OCI-LY7 (cell line): ENCODE measurements at regions not wholly inside any gene's neighbourhood (a gene's known extent, or its start where the extent isn't known, plus 50 kb on each side); places are given as distances from the start of the nearest gene placed in this dataset.

Experiments
- BruUV-seq: library from RNA; stranded (reverse); fragments of 400-500 nt; replicated peaks from 2 replicates; lab custom pipeline; 2021; lab: Mats Ljungman, UMichigan
- CTCF ChIA-PET: fragments of 300-600 bp; sonication (Branson Sonifier 250); formaldehyde crosslinking; loops from one replicate; lab custom pipeline; 2022; ENCODE audit warnings: antibody characterized with exemption; ENCODE audit not compliant: unreplicated experiment; lab: Charles Lee
- POLR2A ChIA-PET: fragments of 300-600 bp; sonication (Branson Sonifier 250); formaldehyde crosslinking; loops from one replicate; lab custom pipeline; 2022; ENCODE audit warnings: antibody characterized with exemption; lab: Charles Lee
- DNase-seq: peaks from one replicate; pipeline ENCODE4 v3.0.0-alpha.2; 2015; ENCODE audit warnings: low spot score
- H2AFZ ChIP-seq: fragments of 200-600 bp; sonication (generic), shearing (Covaris generic); 2 replicates; pipeline ENCODE4 v1.6.1; 2014; ENCODE audit warnings: mild to moderate bottlenecking, antibody characterized with exemption, low read length, moderate library complexity
- H3K27ac ChIP-seq: fragments of 200-600 bp; sonication (generic); 2 replicates; pipeline ENCODE4 v1.5.1; 2014; ENCODE audit warnings: mixed run types, low read depth, mild to moderate bottlenecking, moderate library complexity, low read length, inconsistent platforms; ENCODE audit not compliant: poor library complexity, severe bottlenecking
- H3K36me3 ChIP-seq: fragments of 200-600 bp; sonication (generic); 2 replicates; pipeline ENCODE4 v1.6.1; 2014; ENCODE audit warnings: mild to moderate bottlenecking, antibody characterized with exemption, low read length, moderate library complexity, mixed read lengths; ENCODE audit not compliant: insufficient read depth
- H3K4me1 ChIP-seq: fragments of 200-600 bp; sonication (generic); 2 replicates; pipeline ENCODE4 v1.5.1; 2014; ENCODE audit warnings: mild to moderate bottlenecking, low read length; ENCODE audit not compliant: insufficient read depth, poor library complexity, severe bottlenecking
- H3K4me2 ChIP-seq: fragments of 200-600 bp; sonication (generic); 2 replicates; pipeline ENCODE4 v1.6.1; 2014; ENCODE audit warnings: mild to moderate bottlenecking, low read length
- H3K4me3 ChIP-seq: fragments of 200-600 bp; sonication (generic); 2 replicates; pipeline ENCODE4 v1.5.1; 2014; ENCODE audit warnings: mild to moderate bottlenecking, low read depth, low read length; ENCODE audit not compliant: poor library complexity, severe bottlenecking
- H3K79me2 ChIP-seq: fragments of 200-600 bp; sonication (generic); 2 replicates; pipeline ENCODE4 v1.6.1; 2016; ENCODE audit warnings: low read depth, mild to moderate bottlenecking, low read length, moderate library complexity, mixed read lengths; ENCODE audit not compliant: insufficient read depth
- H3K9me2 ChIP-seq: fragments of 200-600 bp; sonication (generic); 2 replicates; pipeline ENCODE4 v1.6.1; 2016; ENCODE audit warnings: mild to moderate bottlenecking, low read length, mixed read lengths; ENCODE audit not compliant: insufficient read depth
- H3K9me3 ChIP-seq: fragments of 200-600 bp; sonication (generic); 2 replicates; pipeline ENCODE4 v1.6.1; 2014; ENCODE audit warnings: mild to moderate bottlenecking, mixed run types, low read length, mixed read lengths
- H4K20me1 ChIP-seq: fragments of 200-600 bp; sonication (generic); 2 replicates; pipeline ENCODE4 v1.6.1; 2014; ENCODE audit warnings: mild to moderate bottlenecking, antibody characterized with exemption, low read length, moderate library complexity, mixed read lengths; ENCODE audit not compliant: insufficient read depth
- CTCF ChIP-seq: fragments of 200-600 bp; sonication (generic); conservative IDR thresholded peaks from 2 replicates; pipeline ENCODE4 v1.5.1; 2014; ENCODE audit warnings: mild to moderate bottlenecking, antibody characterized with exemption, low read length, moderate library complexity, mixed read lengths
- EZH2phosphoT487 ChIP-seq: fragments of 200-600 bp; sonication (generic); IDR thresholded peaks from 2 replicates; pipeline ENCODE4 v1.6.1; 2018; ENCODE audit warnings: low read depth, borderline replicate concordance, mild to moderate bottlenecking, mixed run types, antibody characterized with exemption, low read length, moderate library complexity, mixed read lengths
- intact Hi-C: fragments of 100-400 bp; cut with micrococcal nuclease; formaldehyde crosslinking; loops from one replicate; pipeline ENCODE4 v1.10.0; 2022; ENCODE audit not compliant: unreplicated experiment

- intact Hi-C loops, result no loop called here
- CTCF ChIA-PET, result no interaction called here
- BruUV-seq, result no TSS peak
- Histone ChIP-seq H2AFZ (no peak overlapping the region), H3K36me3 (no peaks in the 10 kb centered on the region), H3K4me3 (no peak overlapping the region), H3K27ac (no peak overlapping the region), H3K4me2 (no peak overlapping the region), H3K4me1 (peaks cover 14% of the 10 kb centered on the region), H3K9me2 (no peaks in the 10 kb centered on the region), H3K9me3 (no peaks in the 10 kb centered on the region), H4K20me1 (no peaks in the 10 kb centered on the region), H3K79me2 (no peaks in the 10 kb centered on the region)
- POLR2A ChIA-PET, result no interaction called here
- TF ChIP-seq CTCF (no peak), EZH2phosphoT487 (no peak)
- no peak for DNase-seq
Observed at GRCh38 chr10:6962576-6962975, 382.5 kb upstream of the PRKCQ start.

GRCh38 chr10:6958711-6959110 is 378.6 kb upstream of the PRKCQ start:
- H3K27ac ChIP-seq, result no peak overlapping the region
- POLR2A ChIA-PET, result interaction anchor here (0.7 kb wide), 1 partner anchor 34 kb away, joined by 3 read pairs; no protein-coding TSS in a partner anchor

More at GRCh38 chr10:6958711-6959110, 378.6 kb upstream of the PRKCQ start:
- CTCF ChIA-PET, result no interaction called here
- no peak for TF ChIP-seq EZH2phosphoT487
- TF ChIP-seq CTCF, result no peak
- intact Hi-C loops, result no loop called here
- no TSS peak for BruUV-seq
- no peaks in the 10 kb centered on the region for H3K79me2 ChIP-seq
- H3K4me1 ChIP-seq, result peaks cover 14% of the 10 kb centered on the region
- no peaks in the 10 kb centered on the region for H3K9me2 ChIP-seq
- H4K20me1 ChIP-seq, result no peaks in the 10 kb centered on the region
- no peaks in the 10 kb centered on the region for H3K9me3 ChIP-seq
- peak overlapping the region; percentile 37; the same call in 1 of the 2 replicates for H2AFZ ChIP-seq
- no peak overlapping the region for H3K4me3 ChIP-seq
- 0 out of 2 replicates have a peak overlapping the region, but pooled peaks have one; percentile 44 for H3K4me2 ChIP-seq
- DNase-seq, result peak; percentile 16
- H3K36me3 ChIP-seq, result no peaks in the 10 kb centered on the region
